ENCODE measurements at regions not wholly inside any gene's neighbourhood (a gene's known extent, or its start where the extent isn't known, plus 50 kb on each side); places are given as distances from the start of the nearest gene placed in this dataset.

GRCh38 chr1:175808573-175808972 is 65.2 kb upstream of the TNR start:
- no peaks in the 10 kb centered on the region for H3K9me3 ChIP-seq (ENCODE audit: control insufficient read depth, low read depth, low read length)
- DNase-seq (ENCODE audit: low read depth, low spot score): no peak
- H3K9ac ChIP-seq (ENCODE audit: control insufficient read depth, extremely low read depth, insufficient read depth, low read length): no peak overlapping the region
- H3K4me1 ChIP-seq (ENCODE audit: control insufficient read depth, extremely low read depth, insufficient read depth, low read length): no peaks in the 10 kb centered on the region
- no peak for FAIRE-seq
- H4K20me1 ChIP-seq (ENCODE audit: control insufficient read depth, extremely low read depth, insufficient read depth, low read length): no peaks in the 10 kb centered on the region
- TF ChIP-seq CTCF (optimal IDR thresholded peaks at IDR 0.05 in 1 of 3, IDR thresholded peaks at IDR 0.05 in 1 of 3, conservative IDR thresholded peaks at IDR 0.05 in 1 of 3; ENCODE audit: extremely low read depth in 1 of 3, insufficient read depth in 2 of 3, low read length in 3 of 3): no peak
- TF ChIP-seq EZH2 (IDR thresholded peaks at IDR 0.05; ENCODE audit: low read length): no peak
- no peaks in the 10 kb centered on the region for H3K9me1 ChIP-seq (ENCODE audit: control insufficient read depth, extremely low read depth, insufficient read depth, low read length)
- no peak overlapping the region for H3K27ac ChIP-seq (ENCODE audit: control insufficient read depth, insufficient read depth, low read length)
- H3K4me2 ChIP-seq (ENCODE audit: control insufficient read depth, extremely low read depth, insufficient read depth, low read depth, low read length): no peak overlapping the region
- dilution Hi-C loops (cut with MboI; ENCODE audit: extremely low pct_ligation_motif_present, low sequenced_read_pairs): no loop called here
- no peaks in the 10 kb centered on the region for H3K36me3 ChIP-seq (ENCODE audit: control insufficient read depth in 2 of 2, extremely low read depth in 1 of 2, insufficient read depth in 2 of 2, low read length in 2 of 2)
- H3K4me3 ChIP-seq (ENCODE audit: control insufficient read depth in 2 of 3, extremely low read depth in 1 of 3, insufficient read depth in 2 of 3, low read depth in 1 of 3, low read length in 3 of 3): no peak overlapping the region
- H3K27me3 ChIP-seq (ENCODE audit: control insufficient read depth, extremely low read depth, insufficient read depth, low read length): no peaks in the 10 kb centered on the region
- no peak overlapping the region for H2AFZ ChIP-seq (ENCODE audit: control insufficient read depth, low read length)
- H3K79me2 ChIP-seq (ENCODE audit: control insufficient read depth, insufficient read depth, low read length): no peaks in the 10 kb centered on the region

DNA sequence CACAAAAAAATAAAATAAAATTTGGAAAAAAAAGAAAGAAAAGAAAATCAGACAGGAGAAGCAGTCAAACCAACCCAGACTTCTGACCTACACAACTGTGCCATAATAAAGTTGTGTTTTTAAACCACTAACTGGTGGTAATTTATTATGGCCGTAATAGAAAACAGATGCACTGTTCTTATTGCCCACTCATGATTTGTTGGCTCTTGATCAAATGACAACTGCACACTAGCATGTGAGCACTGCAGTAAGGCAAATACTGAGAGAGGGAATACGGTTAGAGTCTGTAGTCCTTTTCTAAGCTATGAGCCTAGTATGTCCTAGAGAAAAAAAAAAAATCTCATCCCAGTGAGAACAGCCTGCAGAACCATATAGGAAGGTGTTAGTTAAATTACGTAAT is 61.2 kb upstream of the TNR start:
- H4K20me1 ChIP-seq (ENCODE audit: control insufficient read depth, extremely low read depth, insufficient read depth, low read length): no peaks in the 10 kb centered on the region
- no peaks in the 10 kb centered on the region for H3K27me3 ChIP-seq (ENCODE audit: control insufficient read depth, extremely low read depth, insufficient read depth, low read length)
- TF ChIP-seq EZH2 (IDR thresholded peaks at IDR 0.05; ENCODE audit: low read length): no peak
- TF ChIP-seq CTCF (optimal IDR thresholded peaks at IDR 0.05 in 1 of 3, IDR thresholded peaks at IDR 0.05 in 1 of 3, conservative IDR thresholded peaks at IDR 0.05 in 1 of 3; ENCODE audit: extremely low read depth in 1 of 3, insufficient read depth in 2 of 3, low read length in 3 of 3): no peak
- no peaks in the 10 kb centered on the region for H3K79me2 ChIP-seq (ENCODE audit: control insufficient read depth, insufficient read depth, low read length)
- no peak for FAIRE-seq
- no peak for DNase-seq (ENCODE audit: low read depth, low spot score)
- dilution Hi-C loops (cut with MboI; ENCODE audit: extremely low pct_ligation_motif_present, low sequenced_read_pairs): no loop called here
- H3K4me3 ChIP-seq (ENCODE audit: control insufficient read depth in 2 of 3, extremely low read depth in 1 of 3, insufficient read depth in 2 of 3, low read depth in 1 of 3, low read length in 3 of 3): no peak overlapping the region
- H3K9me3 ChIP-seq (ENCODE audit: control insufficient read depth, low read depth, low read length): no peaks in the 10 kb centered on the region
- no peak overlapping the region for H2AFZ ChIP-seq (ENCODE audit: control insufficient read depth, low read length)
- H3K4me1 ChIP-seq (ENCODE audit: control insufficient read depth, extremely low read depth, insufficient read depth, low read length): no peaks in the 10 kb centered on the region
- no peak overlapping the region for H3K9ac ChIP-seq (ENCODE audit: control insufficient read depth, extremely low read depth, insufficient read depth, low read length)
- no peak overlapping the region for H3K27ac ChIP-seq (ENCODE audit: control insufficient read depth, insufficient read depth, low read length)
- no peaks in the 10 kb centered on the region for H3K36me3 ChIP-seq (ENCODE audit: control insufficient read depth in 2 of 2, extremely low read depth in 1 of 2, insufficient read depth in 2 of 2, low read length in 2 of 2)
- H3K4me2 ChIP-seq (ENCODE audit: control insufficient read depth, extremely low read depth, insufficient read depth, low read depth, low read length): no peak overlapping the region
- H3K9me1 ChIP-seq (ENCODE audit: control insufficient read depth, extremely low read depth, insufficient read depth, low read length): no peaks in the 10 kb centered on the region
